ENCODE measurements at regions not wholly inside any gene's neighbourhood (a gene's known extent, or its start where the extent isn't known, plus 50 kb on each side); places are given as distances from the start of the nearest gene placed in this dataset.

DNA sequence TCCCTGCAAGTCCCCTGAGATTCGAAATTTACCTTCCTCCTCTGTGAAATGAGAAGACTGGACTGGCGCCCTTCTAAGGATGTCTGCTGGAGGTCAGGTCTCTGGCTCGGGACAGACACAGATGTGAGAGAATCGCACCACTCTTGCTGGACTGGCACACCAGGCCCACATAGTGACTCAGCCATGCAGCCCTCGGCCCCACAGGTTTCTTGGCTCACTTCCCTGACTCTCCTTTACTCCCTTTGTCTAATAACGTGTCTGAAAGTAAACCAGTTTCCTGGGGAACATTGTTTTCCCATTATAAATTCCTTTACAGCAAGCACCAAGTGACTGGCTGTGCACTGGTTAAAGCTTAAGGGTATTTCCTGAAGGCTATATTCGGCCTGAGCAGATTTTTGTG is 106.7 kb upstream of the PLEKHG1 start:
- no peak for TF ChIP-seq CTCF (conservative IDR thresholded peaks at IDR 0.05; ENCODE audit: low read depth, low read length)
- no peak for TF ChIP-seq EZH2 (IDR thresholded peaks at IDR 0.05; ENCODE audit: low read length, unreplicated experiment)
- TF ChIP-seq EZH2phosphoT487 (IDR thresholded peaks at IDR 0.05; ENCODE audit: borderline replicate concordance, low read length) = no peak
